T-helper 22 cell (primary cell): ENCODE measurements at regions not wholly inside any gene's neighbourhood (a gene's known extent, or its start where the extent isn't known, plus 50 kb on each side); places are given as distances from the start of the nearest gene placed in this dataset.
"Not testable (repeated sequence)": the region's sequence is repeated elsewhere in the genome, so short reads cannot be mapped to it uniquely, and the experiment has no call there.

Source experiments
- DNase-seq: peaks from one replicate; pipeline ENCODE4 v3.0.0-alpha.2; 2020; ENCODE audit warnings: low read depth

GRCh38 chr2:189309331-189309730 lies 129.8 kb upstream of the COL5A2 start:
- no peak for DNase-seq

DNA sequence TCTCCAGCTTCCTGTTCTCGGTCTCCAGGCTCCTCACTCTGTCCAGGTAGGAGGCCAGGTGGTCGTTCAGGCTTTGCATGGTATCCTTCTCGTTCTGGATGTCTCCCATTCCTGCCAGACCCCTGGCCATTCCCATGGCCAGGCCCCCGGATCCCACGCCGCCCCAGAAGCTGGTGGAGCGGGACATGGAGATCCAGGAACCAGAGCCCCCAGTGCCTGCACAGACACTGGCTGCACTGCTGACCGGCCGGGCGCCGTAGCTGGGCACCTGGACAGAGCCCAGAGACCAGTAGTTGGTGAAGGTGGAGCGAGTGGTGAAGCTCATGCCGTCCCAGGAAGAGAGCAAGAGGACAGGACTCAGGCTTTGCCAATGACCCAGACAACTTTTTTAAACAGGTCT lies 129.1 kb upstream of the WDR75 start:
- DNase-seq = no peak

GRCh38 chr2:189312643-189313042 lies 128.6 kb upstream of the WDR75 start:
- DNase-seq = no peak

- no peak for DNase-seq
Measured at GRCh38 chr2:189318761-189319160, 122.5 kb upstream of the WDR75 start.

GRCh38 chr2:189319424-189319823 lies 121.8 kb upstream of the WDR75 start:
- not testable (repeated sequence) for DNase-seq

DNA sequence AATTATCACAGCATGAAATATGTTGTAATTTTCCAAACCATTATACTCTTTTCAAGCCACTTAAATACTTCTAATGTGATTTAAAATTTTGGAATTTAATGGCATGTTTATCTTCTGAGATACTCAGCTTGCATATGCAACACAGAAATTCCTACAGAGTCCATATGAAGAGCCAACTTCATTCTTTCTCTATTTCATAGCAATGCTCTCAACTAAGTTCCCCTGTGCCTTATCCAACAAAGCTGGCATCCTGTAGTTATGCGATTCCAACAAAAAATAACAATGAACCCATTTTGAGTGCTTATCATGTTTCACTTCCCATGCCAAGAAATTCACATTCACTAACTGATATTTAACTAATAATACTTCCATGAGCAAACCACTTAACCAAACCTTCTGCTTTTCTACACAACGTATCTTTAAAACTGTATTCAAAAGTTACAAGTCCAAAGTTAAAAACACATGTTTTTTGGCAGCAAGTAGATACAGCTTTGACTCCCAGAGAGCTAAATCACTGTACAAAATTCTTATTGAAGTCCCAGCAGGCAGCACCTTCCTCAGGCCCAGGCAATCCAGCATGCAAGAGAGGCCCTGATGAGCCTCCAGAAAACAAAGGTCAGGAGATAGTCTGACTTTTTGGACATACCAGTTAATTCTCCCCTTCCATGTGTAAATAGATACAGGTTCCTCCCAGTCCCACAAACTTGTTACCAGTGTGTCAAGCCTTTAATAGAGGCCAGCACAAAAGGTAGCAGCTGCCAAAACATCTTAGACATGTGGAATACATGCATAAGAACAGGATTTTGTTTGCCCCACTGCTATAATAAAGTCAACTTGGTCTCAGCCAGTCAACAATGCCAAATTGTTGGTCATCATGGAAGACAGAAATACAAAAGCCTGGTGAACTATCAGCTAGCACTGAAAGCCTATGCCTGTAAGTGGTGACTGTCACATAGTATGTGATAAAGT lies 113.1 kb upstream of the WDR75 start:
- DNase-seq = no peak

- DNase-seq = no peak
Measured at GRCh38 chr2:189328848-189329245, 112.4 kb upstream of the WDR75 start.

GRCh38 chr2:189336276-189336975 lies 104.8 kb upstream of the WDR75 start:
- DNase-seq = no peak

- DNase-seq = no peak
Measured at GRCh38 chr2:189337656-189338055, 103.6 kb upstream of the WDR75 start.

DNA sequence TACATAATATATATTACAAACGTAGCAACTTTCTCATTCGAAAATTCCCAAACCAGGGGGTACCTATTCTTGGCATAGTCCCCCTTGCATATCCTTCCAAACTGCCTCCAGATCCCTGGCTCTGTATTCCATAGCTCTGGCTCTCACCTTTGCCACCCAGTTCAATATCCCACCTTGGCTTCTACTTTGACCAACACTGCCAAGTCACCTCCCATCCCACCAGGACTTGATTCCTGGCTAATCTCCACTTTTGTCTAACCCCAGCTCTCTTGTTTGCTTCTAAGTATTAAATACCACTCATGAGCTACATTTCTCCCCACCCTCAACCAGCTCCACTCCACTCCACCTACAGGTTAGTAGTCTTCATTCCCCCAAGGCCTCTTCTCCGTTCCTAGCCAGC lies 103.2 kb upstream of the WDR75 start:
- no peak for DNase-seq

GRCh38 chr2:189341077-189341476 lies 100.2 kb upstream of the WDR75 start:
- DNase-seq = no peak

- DNase-seq = no peak
Measured at GRCh38 chr2:189344043-189344442, 97.2 kb upstream of the WDR75 start.

GRCh38 chr2:189347540-189347939 lies 93.7 kb upstream of the WDR75 start:
- no peak for DNase-seq

- no peak for DNase-seq
Measured at GRCh38 chr2:189348369-189348768, 92.9 kb upstream of the WDR75 start.

DNA sequence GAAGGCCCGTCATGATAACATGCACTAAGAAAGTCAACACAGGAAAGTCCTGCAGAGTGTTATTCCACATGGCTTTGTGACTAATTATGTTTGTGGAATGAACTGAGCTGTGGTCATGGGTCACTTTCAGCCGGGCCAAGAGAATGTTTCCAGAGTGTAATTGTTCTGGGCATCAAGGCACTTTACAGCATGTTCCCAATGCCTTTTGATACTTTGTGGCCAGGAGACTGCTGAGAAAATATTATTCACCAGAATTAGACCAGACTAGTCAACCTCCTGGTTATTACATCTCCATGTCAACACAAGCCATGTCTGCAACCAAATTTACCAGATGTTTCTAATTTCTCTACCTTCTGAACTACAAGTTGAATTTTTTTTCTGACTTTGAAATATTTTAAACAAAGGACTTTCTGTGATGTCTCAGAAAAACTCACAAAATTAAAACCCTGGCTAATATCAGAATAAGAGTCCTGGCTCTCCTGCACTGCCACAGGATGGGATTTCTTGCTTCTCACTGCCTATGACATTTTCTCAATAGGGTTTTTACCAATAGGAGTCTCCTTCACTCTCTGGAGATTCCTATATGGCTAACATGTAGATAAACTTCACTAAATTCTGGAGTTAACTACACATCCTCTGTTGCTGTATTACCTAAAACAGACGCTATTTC lies 90.6 kb upstream of the WDR75 start:
- DNase-seq = no peak

- not testable (repeated sequence) for DNase-seq
Measured at GRCh38 chr2:189351933-189352332, 89.3 kb upstream of the WDR75 start.

GRCh38 chr2:189357375-189357774 lies 83.9 kb upstream of the WDR75 start:
- DNase-seq = not testable (repeated sequence)

GRCh38 chr2:189360861-189361260 lies 80.4 kb upstream of the WDR75 start:
- DNase-seq = no peak

DNA sequence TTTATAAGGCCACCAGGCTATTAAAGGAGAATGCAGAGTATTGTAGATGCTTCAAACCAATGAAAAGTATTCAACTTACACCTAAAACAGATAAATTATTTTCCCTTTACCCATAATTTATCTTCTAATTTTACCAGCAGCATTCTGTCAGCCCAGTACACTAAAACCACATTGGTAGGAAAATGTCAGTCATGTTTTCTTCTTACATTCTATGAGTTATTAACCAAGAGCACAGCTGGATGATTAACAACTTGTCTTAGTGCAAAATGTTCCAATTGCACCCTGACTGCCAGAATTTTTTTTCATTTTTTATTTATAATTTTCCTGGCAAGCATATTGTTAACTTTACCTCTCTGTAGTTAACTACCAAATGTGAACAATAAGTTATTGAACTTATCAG lies 79.0 kb upstream of the WDR75 start:
- no peak for DNase-seq

GRCh38 chr2:189363559-189363958 lies 77.7 kb upstream of the WDR75 start:
- DNase-seq = no peak

GRCh38 chr2:189364607-189365006 lies 76.7 kb upstream of the WDR75 start:
- no peak for DNase-seq

GRCh38 chr2:189366349-189366748 lies 74.9 kb upstream of the WDR75 start:
- DNase-seq = no peak

DNA sequence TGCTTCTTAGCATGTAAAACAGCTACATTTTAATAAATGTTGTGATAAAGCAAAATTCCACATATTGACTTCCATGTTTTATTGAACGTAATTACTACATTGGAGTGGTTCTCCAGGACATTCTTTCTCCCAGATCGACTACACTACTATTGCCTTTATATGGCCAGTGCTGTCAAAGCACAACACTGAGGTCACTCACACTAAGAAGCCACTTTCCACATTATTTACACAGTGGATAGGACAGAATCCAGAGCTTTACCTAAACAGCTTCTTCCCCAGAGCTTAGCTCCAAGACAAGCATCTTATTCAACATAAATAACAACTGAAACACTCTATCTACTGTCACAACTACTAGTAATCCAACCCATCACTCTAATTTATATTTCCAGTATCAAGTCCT lies 73.9 kb upstream of the WDR75 start:
- no peak for DNase-seq
